ENCODE measurements at regions not wholly inside any gene's neighbourhood (a gene's known extent, or its start where the extent isn't known, plus 50 kb on each side); places are given as distances from the start of the nearest gene placed in this dataset.

DNA sequence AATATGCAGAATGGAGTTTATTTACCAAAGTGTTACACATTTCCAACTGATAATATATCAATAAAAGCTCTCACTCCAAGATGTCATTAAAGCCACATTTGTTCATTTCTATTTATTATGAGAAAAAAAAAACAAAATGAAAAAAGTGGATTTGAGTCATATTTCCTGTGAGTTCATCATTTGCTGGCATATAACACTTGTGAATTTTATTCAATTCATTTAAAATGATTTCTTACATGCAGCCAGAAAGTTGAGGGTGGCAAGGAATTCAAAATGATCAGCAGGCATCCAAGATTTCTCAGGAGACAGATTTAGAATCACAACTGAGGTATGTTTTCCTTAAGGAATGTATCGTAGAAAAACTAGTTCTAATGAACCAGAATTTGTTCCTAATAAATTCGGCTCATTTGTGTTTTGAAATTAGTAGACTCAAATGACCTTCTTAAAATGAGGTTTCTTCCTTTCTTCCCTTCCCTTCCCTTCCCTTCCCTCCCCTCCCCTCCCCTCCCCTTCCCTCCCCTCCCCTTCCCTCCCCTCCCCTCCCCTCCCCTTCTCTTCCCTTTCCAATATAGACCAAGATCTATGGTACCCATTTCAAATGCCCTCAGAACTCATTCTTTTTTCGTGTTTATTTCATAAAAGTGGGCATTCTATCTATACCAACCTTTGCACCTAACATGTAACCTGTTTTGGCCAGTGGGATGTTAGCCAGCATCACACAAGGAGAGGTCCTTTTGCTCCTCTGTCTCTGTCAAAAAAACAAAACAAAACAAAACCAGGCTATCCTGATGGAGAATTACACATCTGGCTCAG is 357.9 kb upstream of the TSHZ2 start:
- TF ChIP-seq, protein P1, sequence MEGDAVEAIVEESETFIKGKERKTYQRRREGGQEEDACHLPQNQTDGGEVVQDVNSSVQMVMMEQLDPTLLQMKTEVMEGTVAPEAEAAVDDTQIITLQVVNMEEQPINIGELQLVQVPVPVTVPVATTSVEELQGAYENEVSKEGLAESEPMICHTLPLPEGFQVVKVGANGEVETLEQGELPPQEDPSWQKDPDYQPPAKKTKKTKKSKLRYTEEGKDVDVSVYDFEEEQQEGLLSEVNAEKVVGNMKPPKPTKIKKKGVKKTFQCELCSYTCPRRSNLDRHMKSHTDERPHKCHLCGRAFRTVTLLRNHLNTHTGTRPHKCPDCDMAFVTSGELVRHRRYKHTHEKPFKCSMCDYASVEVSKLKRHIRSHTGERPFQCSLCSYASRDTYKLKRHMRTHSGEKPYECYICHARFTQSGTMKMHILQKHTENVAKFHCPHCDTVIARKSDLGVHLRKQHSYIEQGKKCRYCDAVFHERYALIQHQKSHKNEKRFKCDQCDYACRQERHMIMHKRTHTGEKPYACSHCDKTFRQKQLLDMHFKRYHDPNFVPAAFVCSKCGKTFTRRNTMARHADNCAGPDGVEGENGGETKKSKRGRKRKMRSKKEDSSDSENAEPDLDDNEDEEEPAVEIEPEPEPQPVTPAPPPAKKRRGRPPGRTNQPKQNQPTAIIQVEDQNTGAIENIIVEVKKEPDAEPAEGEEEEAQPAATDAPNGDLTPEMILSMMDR (IDR thresholded peaks at IDR 0.05; ENCODE audit: low read depth, low read length) = no peak
- no peak for TF ChIP-seq EZH2phosphoT487 (IDR thresholded peaks at IDR 0.05; ENCODE audit: low read depth)
